ENCODE measurements at regions not wholly inside any gene's neighbourhood (a gene's known extent, or its start where the extent isn't known, plus 50 kb on each side); places are given as distances from the start of the nearest gene placed in this dataset.

- Mint-ChIP-seq H3K36me3 (ENCODE audit: unreplicated experiment) (no peaks in the 10 kb centered on the region), H3K27me3 (ENCODE audit: unreplicated experiment) (no peaks in the 10 kb centered on the region), H3K9me3 (ENCODE audit: unreplicated experiment) (peaks cover 3% of the 10 kb centered on the region), H3K27ac (ENCODE audit: unreplicated experiment) (no peak overlapping the region), H3K4me1 (ENCODE audit: unreplicated experiment) (no peaks in the 10 kb centered on the region), H3K4me3 (ENCODE audit: unreplicated experiment) (no peak overlapping the region)
- DNase-seq (ENCODE audit: extremely low spot score, unreplicated experiment) = no peak
- TF ChIP-seq CTCF (IDR thresholded peaks at IDR 0.05) = no peak
These were observed 903.7 kb upstream of the ADGRL3 start for GRCh38 chr4:60296386-60296785.

- Mint-ChIP-seq H3K4me3 (ENCODE audit: unreplicated experiment) (no peak overlapping the region), H3K27ac (ENCODE audit: unreplicated experiment) (peak overlapping the region; percentile 39), H3K4me1 (ENCODE audit: unreplicated experiment) (peaks cover 18% of the 10 kb centered on the region), H3K9me3 (ENCODE audit: unreplicated experiment) (peaks cover 10% of the 10 kb centered on the region), H3K36me3 (ENCODE audit: unreplicated experiment) (no peaks in the 10 kb centered on the region), H3K27me3 (ENCODE audit: unreplicated experiment) (no peaks in the 10 kb centered on the region)
- no peak for TF ChIP-seq CTCF (IDR thresholded peaks at IDR 0.05)
- DNase-seq (ENCODE audit: extremely low spot score, unreplicated experiment) = no peak
These were observed 886.4 kb upstream of the ADGRL3 start for GRCh38 chr4:60313611-60314178.

- H3K27ac Mint-ChIP-seq (ENCODE audit: unreplicated experiment) = no peak overlapping the region
- no peaks in the 10 kb centered on the region for H3K36me3 Mint-ChIP-seq (ENCODE audit: unreplicated experiment)
These were observed 885.7 kb upstream of the ADGRL3 start for GRCh38 chr4:60314416-60314815.

GRCh38 chr4:60315586-60315985 lies 884.5 kb upstream of the ADGRL3 start:
- H3K27me3 Mint-ChIP-seq (ENCODE audit: unreplicated experiment) = no peaks in the 10 kb centered on the region
- no peak overlapping the region for H3K27ac Mint-ChIP-seq (ENCODE audit: unreplicated experiment)
- TF ChIP-seq CTCF (IDR thresholded peaks at IDR 0.05) = no peak
- H3K4me1 Mint-ChIP-seq (ENCODE audit: unreplicated experiment) = peaks cover 18% of the 10 kb centered on the region
- H3K36me3 Mint-ChIP-seq (ENCODE audit: unreplicated experiment) = no peaks in the 10 kb centered on the region
- peaks cover 10% of the 10 kb centered on the region for H3K9me3 Mint-ChIP-seq (ENCODE audit: unreplicated experiment)
- no peak overlapping the region for H3K4me3 Mint-ChIP-seq (ENCODE audit: unreplicated experiment)
- no peak for DNase-seq (ENCODE audit: extremely low spot score, unreplicated experiment)

More at GRCh38 chr4:60314416-60314815, 885.7 kb upstream of the ADGRL3 start:
- Mint-ChIP-seq H3K4me1 (ENCODE audit: unreplicated experiment) (peaks cover 18% of the 10 kb centered on the region), H3K9me3 (ENCODE audit: unreplicated experiment) (peaks cover 10% of the 10 kb centered on the region), H3K4me3 (ENCODE audit: unreplicated experiment) (no peak overlapping the region), H3K27me3 (ENCODE audit: unreplicated experiment) (no peaks in the 10 kb centered on the region)
- DNase-seq (ENCODE audit: extremely low spot score, unreplicated experiment) = no peak
- TF ChIP-seq CTCF (IDR thresholded peaks at IDR 0.05) = no peak

- Mint-ChIP-seq H3K4me1 (ENCODE audit: unreplicated experiment) (peaks cover 15% of the 10 kb centered on the region), H3K27ac (ENCODE audit: unreplicated experiment) (no peak overlapping the region), H3K36me3 (ENCODE audit: unreplicated experiment) (no peaks in the 10 kb centered on the region), H3K4me3 (ENCODE audit: unreplicated experiment) (no peak overlapping the region), H3K9me3 (ENCODE audit: unreplicated experiment) (no peaks in the 10 kb centered on the region), H3K27me3 (ENCODE audit: unreplicated experiment) (no peaks in the 10 kb centered on the region)
- DNase-seq (ENCODE audit: extremely low spot score, unreplicated experiment) = no peak
- TF ChIP-seq CTCF (IDR thresholded peaks at IDR 0.05) = no peak
These were observed 873.4 kb upstream of the ADGRL3 start for GRCh38 chr4:60326735-60327134.
